DND-41 (cell line): ENCODE measurements at regions not wholly inside any gene's neighbourhood (a gene's known extent, or its start where the extent isn't known, plus 50 kb on each side); places are given as distances from the start of the nearest gene placed in this dataset.

Experiments
- ATAC-seq: fragments of 200-7000 bp; cut with Tn5 transposase; 3 replicates; pipeline ENCODE4 v1.9.1; 2021; ENCODE audit warnings: low read depth; ENCODE audit not compliant: insufficient read depth
- DNase-seq: peaks from one replicate; pipeline ENCODE4 v3.0.0-alpha.2; 2020
- H2AFZ ChIP-seq: 2 replicates; pipeline ENCODE4 v1.6.0; 2012; ENCODE audit warnings: low read depth, low read length
- H3K27ac ChIP-seq: 2 replicates; pipeline ENCODE4 v1.5.1; 2012; ENCODE audit warnings: low read length, inconsistent platforms
- H3K27me3 ChIP-seq: fragments of 200-600 bp; sonication (generic); 2 replicates; pipeline ENCODE4 v1.6.0; 2012; ENCODE audit warnings: low read length, mild to moderate bottlenecking, inconsistent platforms; ENCODE audit not compliant: insufficient read depth, poor library complexity
- H3K36me3 ChIP-seq: 2 replicates; pipeline ENCODE4 v1.5.1; 2012; ENCODE audit warnings: low read length, inconsistent platforms; ENCODE audit not compliant: insufficient read depth
- H3K4me1 ChIP-seq: 2 replicates; pipeline ENCODE4 v1.5.1; 2012; ENCODE audit warnings: mild to moderate bottlenecking, low read length; ENCODE audit not compliant: insufficient read depth
- H3K4me2 ChIP-seq: 2 replicates; pipeline ENCODE4 v1.6.0; 2012; ENCODE audit warnings: mild to moderate bottlenecking, moderate library complexity, low read length, inconsistent platforms; ENCODE audit not compliant: insufficient read depth
- H3K4me3 ChIP-seq, 2 experiments: fragments of 200-600 bp in 1 of 2; shearing (Covaris generic) in 1 of 2; 2 replicates each; pipeline ENCODE4 v1.5.1; 2012 to 2016; ENCODE audit warnings: inconsistent platforms in 2 of 2, low read length in 2 of 2, mild to moderate bottlenecking in 2 of 2, low read depth in 1 of 2, moderate library complexity in 1 of 2
- H3K79me2 ChIP-seq: 2 replicates; pipeline ENCODE4 v1.6.0; 2012; ENCODE audit warnings: low read length, inconsistent platforms; ENCODE audit not compliant: insufficient read depth
- H3K9ac ChIP-seq: 2 replicates; pipeline ENCODE4 v1.6.0; 2012; ENCODE audit warnings: low read depth, mild to moderate bottlenecking, inconsistent platforms, low read length, moderate library complexity
- H3K9me3 ChIP-seq: 2 replicates; pipeline ENCODE4 v1.5.1; 2012; ENCODE audit warnings: low read length, moderate library complexity, mild to moderate bottlenecking, inconsistent platforms; ENCODE audit not compliant: insufficient read depth, severe bottlenecking
- H4K20me1 ChIP-seq: 2 replicates; pipeline ENCODE4 v1.6.0; 2012; ENCODE audit warnings: low read length; ENCODE audit not compliant: insufficient read depth
- EZH2 ChIP-seq: IDR thresholded peaks from 3 replicates; pipeline ENCODE4 v1.6.1; 2012; ENCODE audit warnings: borderline replicate concordance, low read depth, mild to moderate bottlenecking, moderate library complexity, low read length, inconsistent platforms; ENCODE audit not compliant: severe bottlenecking
- TF ChIP-seq, protein P1 (sequence below): IDR thresholded peaks from 2 replicates; pipeline ENCODE4 v1.5.1; 2012; ENCODE audit warnings: borderline replicate concordance, low read length, moderate library complexity, mild to moderate bottlenecking; ENCODE audit not compliant: poor library complexity, severe bottlenecking; ENCODE audit errors: extremely low read depth

DNA sequence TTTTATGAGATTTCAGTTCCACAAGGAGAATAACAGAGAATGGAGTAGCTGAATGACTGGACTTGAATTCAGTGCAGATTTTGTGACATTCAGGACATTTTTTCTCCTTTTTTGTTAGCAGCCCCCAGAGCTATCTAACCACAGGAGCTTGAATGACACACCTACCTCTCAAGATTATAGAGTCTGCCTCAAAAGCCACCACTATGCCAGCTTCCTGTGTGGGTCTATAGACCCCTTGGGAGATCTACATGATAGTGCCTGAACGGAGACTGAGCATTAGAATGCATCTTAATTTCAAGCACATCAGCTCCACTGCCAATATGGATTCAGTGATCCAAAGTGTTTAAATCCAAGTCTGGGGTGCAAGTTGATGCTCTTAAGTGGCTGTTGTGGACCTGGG is 74.4 kb upstream of the ZNF648 start:
- Histone ChIP-seq H3K36me3 (no peaks in the 10 kb centered on the region), H3K27ac (peak overlapping the region; percentile 36; the same call in 1 of the 2 replicates), H3K4me1 (peaks cover 27% of the 10 kb centered on the region), H3K4me2 (peak overlapping the region; percentile 35; the same call in 1 of the 2 replicates), H4K20me1 (no peaks in the 10 kb centered on the region), H3K9me3 (peaks cover 11% of the 10 kb centered on the region), H3K27me3 (no peaks in the 10 kb centered on the region), H3K4me3 (no peak overlapping the region), H2AFZ (no peak overlapping the region), H3K79me2 (no peaks in the 10 kb centered on the region), H3K9ac (no peak overlapping the region)
- DNase-seq (peak; percentile 68), ATAC-seq (peak; percentile 100)
- no peak for TF ChIP-seq EZH2
- TF ChIP-seq, protein P1, sequence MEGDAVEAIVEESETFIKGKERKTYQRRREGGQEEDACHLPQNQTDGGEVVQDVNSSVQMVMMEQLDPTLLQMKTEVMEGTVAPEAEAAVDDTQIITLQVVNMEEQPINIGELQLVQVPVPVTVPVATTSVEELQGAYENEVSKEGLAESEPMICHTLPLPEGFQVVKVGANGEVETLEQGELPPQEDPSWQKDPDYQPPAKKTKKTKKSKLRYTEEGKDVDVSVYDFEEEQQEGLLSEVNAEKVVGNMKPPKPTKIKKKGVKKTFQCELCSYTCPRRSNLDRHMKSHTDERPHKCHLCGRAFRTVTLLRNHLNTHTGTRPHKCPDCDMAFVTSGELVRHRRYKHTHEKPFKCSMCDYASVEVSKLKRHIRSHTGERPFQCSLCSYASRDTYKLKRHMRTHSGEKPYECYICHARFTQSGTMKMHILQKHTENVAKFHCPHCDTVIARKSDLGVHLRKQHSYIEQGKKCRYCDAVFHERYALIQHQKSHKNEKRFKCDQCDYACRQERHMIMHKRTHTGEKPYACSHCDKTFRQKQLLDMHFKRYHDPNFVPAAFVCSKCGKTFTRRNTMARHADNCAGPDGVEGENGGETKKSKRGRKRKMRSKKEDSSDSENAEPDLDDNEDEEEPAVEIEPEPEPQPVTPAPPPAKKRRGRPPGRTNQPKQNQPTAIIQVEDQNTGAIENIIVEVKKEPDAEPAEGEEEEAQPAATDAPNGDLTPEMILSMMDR: no peak

DNA sequence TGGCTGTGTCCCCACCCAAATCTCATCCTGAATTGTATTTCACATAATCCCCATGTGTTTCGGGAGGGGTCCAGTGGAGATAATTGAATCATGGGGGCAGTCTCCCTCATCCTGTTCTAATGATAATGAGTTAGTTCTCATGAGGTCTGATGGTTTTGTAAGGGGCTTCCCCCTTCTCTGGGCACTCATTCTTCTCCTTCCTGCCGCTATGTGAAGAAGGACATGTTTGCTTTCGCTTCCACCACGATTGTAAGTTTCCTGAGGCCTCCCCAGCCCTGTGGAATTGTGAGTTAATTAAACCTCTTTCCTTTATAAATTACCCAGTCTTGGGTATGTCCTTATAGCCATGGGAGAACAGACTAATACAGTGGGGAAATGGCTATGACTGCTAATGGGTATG is 72.7 kb upstream of the ZNF648 start:
- DNase-seq (no peak), ATAC-seq (no peak)
- Histone ChIP-seq H2AFZ (no peak overlapping the region), H3K27me3 (no peaks in the 10 kb centered on the region), H3K4me1 (peaks cover 27% of the 10 kb centered on the region), H3K4me2 (no peak overlapping the region), H4K20me1 (no peaks in the 10 kb centered on the region), H3K9ac (no peak overlapping the region), H3K9me3 (peaks cover 11% of the 10 kb centered on the region), H3K4me3 (no peak overlapping the region), H3K79me2 (no peaks in the 10 kb centered on the region), H3K27ac (no peak overlapping the region), H3K36me3 (no peaks in the 10 kb centered on the region)
- no peak for TF ChIP-seq EZH2
- TF ChIP-seq, protein P1: no peak

DNA sequence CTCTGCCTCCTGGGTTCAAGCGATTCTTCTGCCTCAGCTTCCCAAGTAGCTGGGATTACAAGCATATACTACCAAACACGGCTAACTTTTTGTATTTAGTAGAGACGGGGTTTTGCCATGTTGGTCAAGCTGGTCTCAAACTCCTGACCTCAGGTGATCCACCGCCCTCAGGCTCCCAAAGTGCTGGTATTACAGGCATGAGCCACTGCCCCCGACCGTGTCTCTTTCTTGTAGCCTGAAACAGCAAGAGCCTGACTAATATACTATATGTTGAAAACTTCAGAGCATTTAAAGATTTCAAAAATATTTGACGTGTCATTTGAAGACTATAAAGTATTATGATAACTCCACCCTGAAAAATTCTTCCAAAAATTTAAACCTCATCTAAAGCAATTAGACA is 71.7 kb upstream of the ZNF648 start:
- H3K27ac ChIP-seq: no peak overlapping the region
- no peaks in the 10 kb centered on the region for H3K36me3 ChIP-seq
- no peak overlapping the region for H3K4me2 ChIP-seq
- H3K27me3 ChIP-seq: no peaks in the 10 kb centered on the region
- H3K79me2 ChIP-seq: no peaks in the 10 kb centered on the region
- peaks cover 11% of the 10 kb centered on the region for H3K9me3 ChIP-seq
- no peak for DNase-seq
- H3K4me1 ChIP-seq: peaks cover 27% of the 10 kb centered on the region
- no peak overlapping the region for H3K9ac ChIP-seq
- no peak overlapping the region for H3K4me3 ChIP-seq
- no peak for ATAC-seq
- no peak for TF ChIP-seq EZH2
- TF ChIP-seq, protein P1: no peak
- H4K20me1 ChIP-seq: no peaks in the 10 kb centered on the region
- no peak overlapping the region for H2AFZ ChIP-seq

DNA sequence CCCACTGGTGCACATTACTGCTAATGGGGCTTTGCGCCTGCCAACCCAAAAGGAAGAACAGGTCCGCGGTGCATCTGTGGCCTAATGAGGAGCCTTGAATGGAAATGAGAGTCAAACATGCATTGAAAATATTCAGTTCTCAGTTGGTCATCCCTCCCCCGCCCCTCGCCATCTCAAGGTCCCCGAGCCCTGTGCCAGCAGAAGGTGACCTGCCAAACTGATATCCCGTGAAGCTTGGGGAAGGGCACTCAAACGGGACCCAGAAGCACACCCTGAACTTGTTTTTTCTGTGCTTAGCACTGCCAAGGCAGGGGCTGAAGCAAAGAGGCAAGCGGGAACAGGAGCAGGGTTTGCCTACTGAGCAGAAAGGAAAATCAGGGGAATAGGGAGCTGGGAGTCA is 67.9 kb upstream of the ZNF648 start:
- no peaks in the 10 kb centered on the region for H4K20me1 ChIP-seq
- H3K27ac ChIP-seq: no peak overlapping the region
- no peaks in the 10 kb centered on the region for H3K79me2 ChIP-seq
- no peaks in the 10 kb centered on the region for H3K4me1 ChIP-seq
- no peak overlapping the region for H3K4me3 ChIP-seq
- H2AFZ ChIP-seq: no peak overlapping the region
- no peak for DNase-seq
- H3K27me3 ChIP-seq: no peaks in the 10 kb centered on the region
- no peaks in the 10 kb centered on the region for H3K36me3 ChIP-seq
- H3K9me3 ChIP-seq: peaks cover 9% of the 10 kb centered on the region
- no peak for ATAC-seq
- H3K9ac ChIP-seq: no peak overlapping the region
- H3K4me2 ChIP-seq: no peak overlapping the region
- TF ChIP-seq EZH2: no peak
- TF ChIP-seq, protein P1: no peak
